ENCODE measurements at regions not wholly inside any gene's neighbourhood (a gene's known extent, or its start where the extent isn't known, plus 50 kb on each side); places are given as distances from the start of the nearest gene placed in this dataset.
"Not testable (repeated sequence)": the region's sequence is repeated elsewhere in the genome, so short reads cannot be mapped to it uniquely, and the experiment has no call there.

DNA sequence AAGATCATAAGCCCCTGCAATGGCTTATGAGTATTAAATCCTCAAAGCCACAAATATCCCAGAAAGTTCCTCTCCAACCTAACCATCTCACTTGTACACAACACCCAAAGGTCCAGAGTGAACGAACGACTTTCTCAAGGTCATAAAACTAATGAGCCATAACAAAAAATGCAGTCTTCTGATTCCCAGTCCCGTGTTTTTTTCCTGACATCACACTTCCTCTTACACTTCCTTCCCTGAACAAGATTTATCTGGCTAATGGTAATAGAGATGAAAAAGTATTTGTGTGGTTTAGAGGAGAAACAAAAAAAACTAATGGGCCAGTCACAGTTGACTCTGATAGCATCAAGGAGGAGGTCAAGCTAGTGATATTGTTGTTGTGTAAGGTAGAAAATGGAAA, 99.5 kb upstream of the KLHL13 start:
- no peak for DNase-seq

DNA sequence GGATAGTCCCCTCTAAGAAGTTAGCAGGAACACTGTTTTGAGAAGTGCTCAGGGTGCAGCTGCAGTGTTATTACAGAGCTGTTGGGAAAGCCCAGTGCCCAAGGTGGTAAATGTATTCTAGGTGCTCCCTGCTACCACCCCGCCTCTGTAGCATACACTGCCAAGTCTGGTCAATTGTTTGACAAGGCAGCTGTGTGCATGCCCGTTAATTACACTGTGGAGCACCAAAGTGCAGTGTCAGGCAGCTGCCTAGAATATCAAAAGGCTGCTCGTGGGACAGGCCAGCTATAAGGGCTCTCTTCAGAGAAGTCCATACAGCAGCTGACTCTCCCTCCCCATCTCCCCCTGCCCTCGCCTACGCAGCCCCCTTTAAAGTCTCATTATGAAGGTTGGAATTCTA, 99.9 kb upstream of the KLHL13 start:
- DNase-seq: no peak

DNA sequence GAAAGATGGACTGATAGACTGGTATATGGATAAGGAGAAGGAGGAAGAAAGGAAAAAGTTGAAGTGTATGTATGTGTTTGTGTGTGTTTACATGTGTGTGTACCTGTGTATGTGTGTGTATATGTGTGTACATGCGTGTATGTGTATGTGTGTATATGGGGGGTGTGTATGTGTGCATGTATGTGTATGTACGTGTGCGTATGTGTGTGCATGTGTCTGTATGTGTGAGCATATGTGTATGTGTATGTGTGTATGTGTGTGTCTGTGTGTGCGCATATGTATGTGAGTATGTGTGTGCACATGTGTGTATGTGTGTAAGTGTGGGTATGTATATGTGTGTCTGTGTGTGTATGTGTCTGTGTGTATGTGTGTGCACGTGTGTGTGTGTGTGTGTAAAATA, 101.5 kb upstream of the KLHL13 start:
- DNase-seq: no peak

GRCh38 chrX:118218940-118219339, 102.3 kb upstream of the KLHL13 start:
- no peak for DNase-seq

- DNase-seq: no peak
Measured at GRCh38 chrX:118219866-118220265, 103.3 kb upstream of the KLHL13 start.

DNA sequence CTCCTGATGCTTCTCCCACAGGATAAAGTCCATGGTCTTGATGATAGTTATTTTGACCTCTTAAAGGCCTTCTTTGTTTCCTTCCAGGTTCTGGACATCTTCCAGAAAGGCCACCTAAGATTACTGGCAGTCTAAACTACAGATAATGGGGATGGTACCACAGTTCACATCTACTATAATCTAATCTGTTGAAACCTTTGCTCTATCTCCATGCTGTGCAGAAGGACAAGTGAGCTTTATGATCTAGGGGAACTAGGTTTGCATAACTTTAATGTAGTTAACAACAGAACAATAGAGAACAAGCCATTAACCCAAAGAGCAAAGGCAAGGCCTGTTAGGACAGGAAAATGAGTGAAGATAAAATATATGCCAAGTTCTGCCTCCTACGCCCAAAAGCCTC, 103.9 kb upstream of the KLHL13 start:
- DNase-seq: no peak

GRCh38 chrX:118221270-118221669, 104.7 kb upstream of the KLHL13 start:
- DNase-seq: no peak

DNA sequence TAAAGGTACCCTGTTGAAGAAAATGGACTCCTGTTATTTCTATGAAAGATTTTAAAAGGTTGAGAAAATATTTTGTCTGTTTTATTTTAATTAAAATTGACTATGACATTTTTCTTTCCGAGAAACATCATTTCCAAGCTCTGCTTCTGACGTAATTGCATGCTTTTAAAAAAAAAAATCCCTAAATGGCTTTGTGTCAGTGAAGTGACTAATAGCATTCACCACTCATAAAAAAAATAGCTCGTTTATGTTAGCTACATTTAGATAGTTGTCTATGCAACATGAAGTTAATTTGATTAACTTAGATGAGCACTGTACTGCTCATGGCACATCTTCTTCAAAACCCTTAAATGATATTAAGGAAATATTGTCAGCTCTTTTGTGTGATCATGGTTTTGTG, 105.1 kb upstream of the KLHL13 start:
- DNase-seq: no peak

- DNase-seq: no peak
Measured at GRCh38 chrX:118222421-118222820, 105.8 kb upstream of the KLHL13 start.

DNA sequence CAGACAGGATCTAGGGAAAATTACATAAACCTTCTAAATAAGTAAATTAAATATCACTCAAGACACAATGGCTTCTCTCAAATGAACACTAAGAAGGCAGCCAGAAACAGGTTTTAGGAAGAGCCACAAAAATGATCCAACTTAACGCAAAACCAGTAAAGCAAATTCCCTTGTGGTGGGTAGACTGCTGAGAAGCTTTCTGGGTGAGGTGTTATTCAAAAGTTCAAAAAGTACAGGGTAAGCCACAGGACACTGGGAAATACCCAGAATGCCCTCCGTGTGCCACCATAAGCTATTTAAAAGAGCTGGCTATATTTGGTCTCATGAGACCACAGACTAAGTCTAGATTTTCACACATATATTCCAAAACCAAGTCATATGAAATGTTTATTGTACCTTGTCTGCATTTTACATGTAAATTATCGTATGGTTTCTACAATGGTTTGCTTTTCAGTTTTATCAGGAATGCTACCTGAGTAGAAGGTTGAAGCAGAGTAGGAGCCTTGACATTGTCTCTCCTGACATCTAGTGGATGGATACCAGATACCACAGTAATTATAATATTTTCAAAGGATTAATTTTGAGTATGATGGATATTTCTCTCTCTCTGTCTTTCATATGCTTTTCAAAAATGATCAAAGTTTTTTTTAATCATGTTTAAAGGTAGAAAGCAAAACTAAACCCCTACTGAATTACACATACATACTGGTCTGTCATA, 109.3 kb upstream of the KLHL13 start:
- DNase-seq: no peak

GRCh38 chrX:118228041-118228440, 111.4 kb upstream of the KLHL13 start:
- DNase-seq: no peak

GRCh38 chrX:118228456-118228855, 111.8 kb upstream of the KLHL13 start:
- DNase-seq: no peak

DNA sequence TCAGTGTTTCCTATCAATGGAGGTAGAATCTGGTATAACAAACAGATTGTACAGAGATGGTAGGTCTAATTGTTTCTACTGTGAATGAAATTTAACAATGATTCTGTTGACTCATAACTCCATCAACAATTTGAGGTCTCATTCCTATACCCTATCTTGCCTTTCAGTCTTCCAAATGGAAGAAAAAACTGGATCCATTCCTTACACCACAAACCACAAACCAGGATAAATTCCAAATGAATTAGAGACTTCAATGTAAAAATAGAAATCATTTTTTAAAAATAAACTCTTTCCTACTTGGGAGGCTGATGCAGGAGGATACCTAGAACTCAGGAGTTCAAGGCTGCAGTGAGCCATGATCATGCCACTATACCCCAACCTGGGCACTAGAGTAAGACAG, 114.4 kb upstream of the WDR44 start:
- no peak for DNase-seq

GRCh38 chrX:118239178-118239870, 106.6 kb upstream of the WDR44 start:
- no peak for DNase-seq

- DNase-seq: no peak
Measured at GRCh38 chrX:118239913-118240698, 105.8 kb upstream of the WDR44 start.

DNA sequence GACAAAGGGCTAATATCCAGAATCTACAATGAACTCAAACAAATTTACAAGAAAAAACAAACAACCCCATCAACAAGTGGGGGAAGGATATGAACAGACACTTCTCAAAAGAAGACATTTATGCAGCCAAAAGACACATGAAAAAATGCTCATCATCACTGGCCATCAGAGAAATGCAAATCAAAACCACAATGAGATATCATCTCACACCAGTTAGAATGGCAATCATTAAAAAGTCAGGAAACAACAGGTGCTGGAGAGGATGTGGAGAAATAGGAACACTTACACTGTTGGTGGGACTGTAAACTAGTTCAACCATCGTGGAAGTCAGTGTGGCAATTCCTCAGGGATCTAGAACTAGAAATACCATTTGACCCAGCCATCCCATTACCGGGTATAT, 98.9 kb upstream of the WDR44 start:
- not testable (repeated sequence) for DNase-seq

GRCh38 chrX:118249146-118249545, 96.8 kb upstream of the WDR44 start:
- no peak for DNase-seq

- no peak for DNase-seq
Measured at GRCh38 chrX:118250445-118250844, 95.5 kb upstream of the WDR44 start.

DNA sequence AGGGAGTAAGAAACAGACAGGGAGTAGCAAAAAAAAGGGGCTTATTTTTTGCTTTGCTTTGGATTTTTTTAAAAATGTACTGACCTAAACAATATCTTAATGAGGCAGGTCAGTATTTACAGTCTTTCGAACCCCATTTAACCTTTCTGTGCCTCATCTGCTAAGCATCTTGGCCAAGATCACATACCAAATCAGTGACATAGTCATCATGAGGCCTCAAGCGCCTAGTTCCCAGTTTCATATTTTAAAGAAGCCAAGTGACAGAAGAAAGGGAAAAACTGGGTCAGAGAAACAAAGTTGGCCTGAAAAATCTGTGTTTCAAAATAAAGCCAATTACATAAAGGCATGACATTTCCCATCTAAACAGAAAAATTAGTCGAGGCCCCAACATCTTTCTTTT, 94.6 kb upstream of the WDR44 start:
- no peak for DNase-seq

DNA sequence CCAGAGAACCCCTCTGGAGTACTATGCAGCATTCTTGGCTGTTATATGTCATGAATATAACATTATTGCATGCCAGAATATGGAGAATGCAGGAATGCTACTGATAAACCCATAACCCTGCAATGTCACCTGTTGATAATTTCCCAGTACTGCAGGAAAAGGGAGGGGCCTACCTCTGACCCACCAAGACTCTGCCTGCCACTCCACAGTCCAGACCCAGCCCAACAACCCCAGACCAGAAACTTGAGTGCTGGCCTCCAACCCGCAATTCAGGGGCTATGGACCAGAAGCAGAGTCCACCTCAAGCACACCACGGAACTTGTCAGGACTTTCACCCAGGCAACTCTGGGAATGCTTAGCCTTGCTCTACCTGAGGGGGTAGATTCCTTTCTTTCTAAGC, 92.9 kb upstream of the WDR44 start:
- DNase-seq: no peak

GRCh38 chrX:118254611-118255010, 91.3 kb upstream of the WDR44 start:
- peak; percentile 56 for DNase-seq

- DNase-seq: no peak
Measured at GRCh38 chrX:118255921-118256320, 90.0 kb upstream of the WDR44 start.

- no peak for DNase-seq
Measured at GRCh38 chrX:118257781-118258180, 88.1 kb upstream of the WDR44 start.

DNA sequence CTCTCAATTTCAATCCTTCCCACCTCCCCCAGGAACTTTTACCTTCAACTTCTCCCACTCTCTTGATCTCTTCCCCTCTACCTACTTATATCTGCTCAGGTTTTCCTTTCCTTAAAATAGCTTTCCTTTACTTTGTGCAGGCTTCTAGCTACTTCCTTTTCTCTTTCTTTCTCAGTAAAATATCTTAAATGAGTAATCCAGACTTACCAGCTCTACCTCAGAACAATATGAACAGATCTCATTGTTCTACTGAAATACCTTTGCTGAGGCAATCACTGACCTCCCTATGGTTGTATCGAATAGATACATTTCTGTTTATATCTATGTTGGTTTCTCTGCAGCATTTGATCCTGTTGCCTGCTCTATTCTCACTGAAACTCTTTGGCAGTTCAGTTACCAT, 86.7 kb upstream of the WDR44 start:
- no peak for DNase-seq

Measured in islet precursor cell (in vitro differentiated cells).